Subcutaneous abdominal adipose tissue (tissue), 5 donors: ENCODE measurements at regions not wholly inside any gene's neighbourhood (a gene's known extent, or its start where the extent isn't known, plus 50 kb on each side); places are given as distances from the start of the nearest gene placed in this dataset.

Source experiments
- H3K27ac ChIP-seq: one replicate; pipeline ENCODE4 v1.7.0; 2013; ENCODE audit warnings: low read depth, mild to moderate bottlenecking, inconsistent platforms, low read length, moderate library complexity
- H3K27me3 ChIP-seq, 5 donors: one replicate each; pipeline ENCODE4 v1.7.0; 2013; ENCODE audit warnings: low read length in 5 of 5, inconsistent platforms in 1 of 5; ENCODE audit not compliant: control insufficient read depth in 5 of 5, insufficient read depth in 4 of 5
- H3K36me3 ChIP-seq, 5 donors: one replicate each; pipeline ENCODE4 v1.7.0; 2013; ENCODE audit warnings: low read length in 5 of 5; ENCODE audit not compliant: control insufficient read depth in 5 of 5, insufficient read depth in 5 of 5
- H3K4me1 ChIP-seq, 5 donors: one replicate each; pipeline ENCODE4 v1.7.0; 2013; ENCODE audit warnings: low read length in 5 of 5, mild to moderate bottlenecking in 3 of 5, moderate library complexity in 1 of 5; ENCODE audit not compliant: control insufficient read depth in 5 of 5, insufficient read depth in 5 of 5
- H3K4me3 ChIP-seq, 5 donors: one replicate each; pipeline ENCODE4 v1.7.0; 2013; ENCODE audit warnings: low read length in 5 of 5, low read depth in 1 of 5
- H3K9ac ChIP-seq, 5 donors: one replicate each; pipeline ENCODE4 v1.7.0; 2013; ENCODE audit warnings: low read length in 5 of 5, mild to moderate bottlenecking in 4 of 5, moderate library complexity in 3 of 5
- H3K9me3 ChIP-seq, 5 donors: one replicate each; pipeline ENCODE4 v1.7.0; 2013; ENCODE audit warnings: low read length in 5 of 5; ENCODE audit not compliant: control insufficient read depth in 5 of 5
- donor health status: healthy.
- donor health status: healthy.
- donor health status: healthy.
- donor health status: healthy.
- donor health status: healthy.

GRCh38 chr2:239778042-239778851 lies 246.9 kb downstream of the NDUFA10 start:
- Histone ChIP-seq H3K4me1 (peaks cover 0 to 9% (median 0%) of the 10 kb centered on the region in 5 donors), H3K27me3 (peaks cover 5 to 23% (median 22%) of the 10 kb centered on the region in 5 donors), H3K9ac (no peak overlapping the region), H3K4me3 (no peak overlapping the region), H3K9me3 (peaks cover 0 to 8% (median 0%) of the 10 kb centered on the region in 5 donors), H3K36me3 (no peaks in the 10 kb centered on the region), H3K27ac (no peak overlapping the region)

GRCh38 chr2:239777219-239777618 lies 247.9 kb downstream of the NDUFA10 start:
- Histone ChIP-seq H3K9ac (no peak overlapping the region), H3K9me3 (peaks cover 0 to 12% (median 5%) of the 10 kb centered on the region in 5 donors), H3K27ac (no peak overlapping the region), H3K36me3 (no peaks in the 10 kb centered on the region), H3K27me3 (peaks cover 5 to 26% (median 22%) of the 10 kb centered on the region in 5 donors), H3K4me3 (no peak overlapping the region), H3K4me1 (peaks cover 0 to 9% (median 0%) of the 10 kb centered on the region in 5 donors)

- Histone ChIP-seq H3K9me3 (peaks cover 3 to 18% (median 12%) of the 10 kb centered on the region in 5 donors), H3K27me3 (peaks cover 5 to 26% (median 22%) of the 10 kb centered on the region in 5 donors), H3K4me3 (no peak overlapping the region), H3K9ac (no peak overlapping the region), H3K36me3 (no peaks in the 10 kb centered on the region), H3K4me1 (peaks cover 0 to 9% (median 0%) of the 10 kb centered on the region in 5 donors), H3K27ac (no peak overlapping the region)
Observed at GRCh38 chr2:239776436-239777005, 248.6 kb downstream of the NDUFA10 start.

GRCh38 chr2:239775623-239776435 lies 249.3 kb downstream of the NDUFA10 start:
- Histone ChIP-seq H3K9ac (no peak overlapping the region), H3K27ac (no peak overlapping the region), H3K27me3 (peaks cover 5 to 26% (median 22%) of the 10 kb centered on the region in 5 donors)

GRCh38 chr2:239774933-239775622 lies 250.1 kb downstream of the NDUFA10 start:
- H3K27ac ChIP-seq, result no peak overlapping the region
- H3K9me3 ChIP-seq, result peaks cover 7 to 19% (median 16%) of the 10 kb centered on the region in 5 donors
- peaks cover 5 to 26% (median 18%) of the 10 kb centered on the region in 5 donors for H3K27me3 ChIP-seq
- H3K4me3 ChIP-seq, result no peak overlapping the region
- H3K9ac ChIP-seq, result no peak overlapping the region
- H3K36me3 ChIP-seq, result no peaks in the 10 kb centered on the region
- peaks cover 0 to 9% (median 0%) of the 10 kb centered on the region in 5 donors for H3K4me1 ChIP-seq

More at GRCh38 chr2:239775623-239776435, 249.3 kb downstream of the NDUFA10 start:
- Histone ChIP-seq H3K4me3 (no peak overlapping the region), H3K9me3 (peaks cover 7 to 22% (median 16%) of the 10 kb centered on the region in 5 donors), H3K4me1 (peaks cover 0 to 9% (median 0%) of the 10 kb centered on the region in 5 donors), H3K36me3 (no peaks in the 10 kb centered on the region)

GRCh38 chr2:239774142-239774462 lies 251.0 kb downstream of the NDUFA10 start:
- Histone ChIP-seq H3K27me3 (peaks cover 5 to 26% (median 21%) of the 10 kb centered on the region in 5 donors), H3K27ac (no peak overlapping the region), H3K36me3 (no peaks in the 10 kb centered on the region), H3K4me1 (peaks cover 0 to 9% (median 0%) of the 10 kb centered on the region in 5 donors), H3K9me3 (peaks cover 7 to 19% (median 16%) of the 10 kb centered on the region in 5 donors), H3K4me3 (no peak overlapping the region), H3K9ac (no peak overlapping the region)

GRCh38 chr2:239773228-239774141 lies 251.7 kb downstream of the NDUFA10 start:
- H3K27ac ChIP-seq, result no peak overlapping the region
- H3K9me3 ChIP-seq, result peaks cover 7 to 19% (median 16%) of the 10 kb centered on the region in 5 donors
- no peak overlapping the region for H3K4me3 ChIP-seq
- no peaks in the 10 kb centered on the region for H3K36me3 ChIP-seq
- H3K9ac ChIP-seq, result no peak overlapping the region
- peaks cover 0 to 9% (median 0%) of the 10 kb centered on the region in 5 donors for H3K4me1 ChIP-seq
- H3K27me3 ChIP-seq, result peaks cover 5 to 24% (median 21%) of the 10 kb centered on the region in 5 donors

GRCh38 chr2:239772721-239773120 lies 252.4 kb downstream of the NDUFA10 start:
- Histone ChIP-seq H3K4me1 (peaks cover 0 to 9% (median 0%) of the 10 kb centered on the region in 5 donors), H3K9me3 (peaks cover 7 to 19% (median 16%) of the 10 kb centered on the region in 5 donors), H3K36me3 (no peaks in the 10 kb centered on the region), H3K27me3 (peaks cover 5 to 24% (median 21%) of the 10 kb centered on the region in 5 donors), H3K27ac (no peak overlapping the region), H3K9ac (no peak overlapping the region), H3K4me3 (no peak overlapping the region)
